A549 (cell line): ENCODE measurements at regions not wholly inside any gene's neighbourhood (a gene's known extent, or its start where the extent isn't known, plus 50 kb on each side); places are given as distances from the start of the nearest gene placed in this dataset.

Experiments
- EP300 ChIP-seq, 2 experiments: fragments of >200 bp; sonication (Bioruptor Twin); formaldehyde crosslinking; IDR thresholded peaks; 2 replicates in 1 of 2; 3 replicates in 1 of 2; pipeline ENCODE4 v1.6.1; 2016 to 2017
- NFE2L2 ChIP-seq: fragments of 150-350 bp; conservative IDR thresholded peaks from 2 replicates; pipeline ENCODE4 v1.6.1; 2014; ENCODE audit warnings: low read length
- POLR2A ChIP-seq: IDR thresholded peaks from 2 replicates; pipeline ENCODE4 v1.6.1; 2012; ENCODE audit warnings: mild to moderate bottlenecking, low read length
- SMC3 ChIP-seq: fragments of >200 bp; sonication (Bioruptor Twin); formaldehyde crosslinking; IDR thresholded peaks from 3 replicates; pipeline ENCODE4 v1.6.1; 2018; ENCODE audit warnings: inconsistent platforms
- TF ChIP-seq, protein P1 (sequence below): fragments of >200 bp; sonication (Bioruptor Twin); formaldehyde crosslinking; IDR thresholded peaks from 3 replicates; pipeline ENCODE4 v1.5.1; 2016
- TF ChIP-seq, protein P2 (sequence below): fragments of 200-600 bp; sonication (generic); IDR thresholded peaks from 2 replicates; pipeline ENCODE4 v1.6.1; 2016; ENCODE audit warnings: antibody characterized with exemption, mild to moderate bottlenecking, moderate library complexity

GRCh38 chr7:32275216-32276009 is 205.2 kb upstream of the PDE1C start:
- TF ChIP-seq, protein P1, sequence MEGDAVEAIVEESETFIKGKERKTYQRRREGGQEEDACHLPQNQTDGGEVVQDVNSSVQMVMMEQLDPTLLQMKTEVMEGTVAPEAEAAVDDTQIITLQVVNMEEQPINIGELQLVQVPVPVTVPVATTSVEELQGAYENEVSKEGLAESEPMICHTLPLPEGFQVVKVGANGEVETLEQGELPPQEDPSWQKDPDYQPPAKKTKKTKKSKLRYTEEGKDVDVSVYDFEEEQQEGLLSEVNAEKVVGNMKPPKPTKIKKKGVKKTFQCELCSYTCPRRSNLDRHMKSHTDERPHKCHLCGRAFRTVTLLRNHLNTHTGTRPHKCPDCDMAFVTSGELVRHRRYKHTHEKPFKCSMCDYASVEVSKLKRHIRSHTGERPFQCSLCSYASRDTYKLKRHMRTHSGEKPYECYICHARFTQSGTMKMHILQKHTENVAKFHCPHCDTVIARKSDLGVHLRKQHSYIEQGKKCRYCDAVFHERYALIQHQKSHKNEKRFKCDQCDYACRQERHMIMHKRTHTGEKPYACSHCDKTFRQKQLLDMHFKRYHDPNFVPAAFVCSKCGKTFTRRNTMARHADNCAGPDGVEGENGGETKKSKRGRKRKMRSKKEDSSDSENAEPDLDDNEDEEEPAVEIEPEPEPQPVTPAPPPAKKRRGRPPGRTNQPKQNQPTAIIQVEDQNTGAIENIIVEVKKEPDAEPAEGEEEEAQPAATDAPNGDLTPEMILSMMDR = no peak
- TF ChIP-seq POLR2A = no peak
- TF ChIP-seq, protein P2, sequence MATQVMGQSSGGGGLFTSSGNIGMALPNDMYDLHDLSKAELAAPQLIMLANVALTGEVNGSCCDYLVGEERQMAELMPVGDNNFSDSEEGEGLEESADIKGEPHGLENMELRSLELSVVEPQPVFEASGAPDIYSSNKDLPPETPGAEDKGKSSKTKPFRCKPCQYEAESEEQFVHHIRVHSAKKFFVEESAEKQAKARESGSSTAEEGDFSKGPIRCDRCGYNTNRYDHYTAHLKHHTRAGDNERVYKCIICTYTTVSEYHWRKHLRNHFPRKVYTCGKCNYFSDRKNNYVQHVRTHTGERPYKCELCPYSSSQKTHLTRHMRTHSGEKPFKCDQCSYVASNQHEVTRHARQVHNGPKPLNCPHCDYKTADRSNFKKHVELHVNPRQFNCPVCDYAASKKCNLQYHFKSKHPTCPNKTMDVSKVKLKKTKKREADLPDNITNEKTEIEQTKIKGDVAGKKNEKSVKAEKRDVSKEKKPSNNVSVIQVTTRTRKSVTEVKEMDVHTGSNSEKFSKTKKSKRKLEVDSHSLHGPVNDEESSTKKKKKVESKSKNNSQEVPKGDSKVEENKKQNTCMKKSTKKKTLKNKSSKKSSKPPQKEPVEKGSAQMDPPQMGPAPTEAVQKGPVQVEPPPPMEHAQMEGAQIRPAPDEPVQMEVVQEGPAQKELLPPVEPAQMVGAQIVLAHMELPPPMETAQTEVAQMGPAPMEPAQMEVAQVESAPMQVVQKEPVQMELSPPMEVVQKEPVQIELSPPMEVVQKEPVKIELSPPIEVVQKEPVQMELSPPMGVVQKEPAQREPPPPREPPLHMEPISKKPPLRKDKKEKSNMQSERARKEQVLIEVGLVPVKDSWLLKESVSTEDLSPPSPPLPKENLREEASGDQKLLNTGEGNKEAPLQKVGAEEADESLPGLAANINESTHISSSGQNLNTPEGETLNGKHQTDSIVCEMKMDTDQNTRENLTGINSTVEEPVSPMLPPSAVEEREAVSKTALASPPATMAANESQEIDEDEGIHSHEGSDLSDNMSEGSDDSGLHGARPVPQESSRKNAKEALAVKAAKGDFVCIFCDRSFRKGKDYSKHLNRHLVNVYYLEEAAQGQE = no peak
- TF ChIP-seq SMC3 = no peak
- TF ChIP-seq NFE2L2 = no peak
- TF ChIP-seq EP300 (IDR thresholded peaks at IDR 0.05) = no peak
